B cell (primary cell): ENCODE measurements at regions not wholly inside any gene's neighbourhood (a gene's known extent, or its start where the extent isn't known, plus 50 kb on each side); places are given as distances from the start of the nearest gene placed in this dataset.

Source experiments
- CTCF ChIP-seq: fragments of 200-600 bp; IDR thresholded peaks from one replicate; pipeline ENCODE4 v1.8.0; 2022; ENCODE audit warnings: antibody characterized with exemption, mild to moderate bottlenecking
- EZH2 ChIP-seq: IDR thresholded peaks from 2 replicates; pipeline ENCODE4 v1.6.1; 2012; ENCODE audit warnings: borderline replicate concordance, low read depth, mild to moderate bottlenecking, moderate library complexity, low read length; ENCODE audit not compliant: insufficient read depth, poor library complexity, severe bottlenecking

GRCh38 chr3:6723205-6723604, 137.7 kb upstream of the GRM7 start:
- TF ChIP-seq EZH2 = no peak
- TF ChIP-seq CTCF = no peak
